HG02678 (cell line): ENCODE measurements at regions not wholly inside any gene's neighbourhood (a gene's known extent, or its start where the extent isn't known, plus 50 kb on each side); places are given as distances from the start of the nearest gene placed in this dataset.

Experiments used
- ATAC-seq: cut with Tn5 transposase; IDR thresholded peaks from one replicate; pipeline ENCODE4 v1.9.1; 2021; ENCODE audit warnings: mild to moderate bottlenecking, moderate library complexity; ENCODE audit not compliant: unreplicated experiment

DNA sequence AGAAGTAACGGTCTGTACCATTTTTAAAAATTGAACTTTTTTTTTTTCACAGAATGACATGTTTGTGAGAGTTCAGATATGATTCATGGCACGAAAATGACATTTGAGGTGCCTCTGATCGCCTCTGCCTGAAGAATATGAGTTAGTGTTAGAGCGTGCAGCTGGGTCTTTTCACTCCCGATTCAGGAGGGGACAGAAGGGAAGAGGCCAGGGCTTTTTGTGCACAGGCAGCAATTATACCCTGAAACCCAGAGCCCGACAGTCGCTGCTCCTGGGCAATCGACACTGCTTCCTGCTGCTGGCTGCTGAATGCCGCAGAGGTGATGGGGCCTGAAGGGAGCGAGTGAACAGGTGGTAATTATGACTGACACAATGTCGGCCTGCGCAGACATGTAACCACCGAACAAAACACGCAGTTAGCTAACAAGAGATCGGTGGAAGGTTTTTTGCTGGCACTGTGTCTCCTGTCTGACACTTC, 652.0 kb upstream of the NOX3 start:
- ATAC-seq: no peak

GRCh38 chr6:156102129-156102528, 646.5 kb upstream of the NOX3 start:
- ATAC-seq: no peak

GRCh38 chr6:156098839-156099238, 643.2 kb upstream of the NOX3 start:
- no peak for ATAC-seq

DNA sequence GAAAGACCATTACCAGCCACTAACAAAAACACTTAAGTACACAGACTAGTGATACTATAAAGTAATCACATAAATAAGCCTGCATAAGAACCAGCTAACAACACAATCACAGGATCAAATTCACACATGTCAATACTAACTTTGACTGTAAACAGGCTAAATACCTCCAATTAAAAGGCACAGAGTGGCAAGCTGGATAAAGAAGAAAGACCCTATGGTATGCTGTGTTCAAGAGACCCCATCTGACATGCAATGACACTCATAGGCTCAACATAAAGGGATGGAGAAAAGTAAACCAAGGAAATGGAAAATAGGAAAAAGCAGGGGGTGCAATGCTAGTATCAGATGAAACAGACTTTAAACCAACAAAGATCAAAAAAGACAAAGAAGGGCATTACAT, 631.8 kb upstream of the NOX3 start:
- no peak for ATAC-seq

- no peak for ATAC-seq
These were observed 626.4 kb upstream of the NOX3 start for GRCh38 chr6:156082012-156082411.

GRCh38 chr6:156080371-156080770, 624.7 kb upstream of the NOX3 start:
- no peak for ATAC-seq

GRCh38 chr6:156068881-156069280, 613.2 kb upstream of the NOX3 start:
- ATAC-seq: no peak

DNA sequence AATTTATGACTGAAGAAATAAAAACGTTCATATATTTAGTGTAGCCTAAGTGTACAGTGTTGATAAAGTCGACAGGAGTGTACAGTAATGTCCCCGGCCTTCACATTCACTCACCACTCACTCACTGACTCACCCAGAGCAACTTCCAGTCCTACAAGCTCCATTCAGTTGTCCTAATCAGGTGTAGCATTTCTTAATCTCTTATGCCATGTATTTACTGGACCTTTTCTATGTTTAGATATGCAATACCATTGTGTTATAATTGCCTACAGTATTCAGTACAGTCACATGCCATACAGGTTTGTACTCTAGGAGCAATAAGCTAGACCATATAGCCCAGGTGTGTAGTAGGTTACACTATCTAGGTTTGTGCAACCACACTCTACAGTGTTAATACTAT, 610.2 kb upstream of the NOX3 start:
- ATAC-seq: no peak

DNA sequence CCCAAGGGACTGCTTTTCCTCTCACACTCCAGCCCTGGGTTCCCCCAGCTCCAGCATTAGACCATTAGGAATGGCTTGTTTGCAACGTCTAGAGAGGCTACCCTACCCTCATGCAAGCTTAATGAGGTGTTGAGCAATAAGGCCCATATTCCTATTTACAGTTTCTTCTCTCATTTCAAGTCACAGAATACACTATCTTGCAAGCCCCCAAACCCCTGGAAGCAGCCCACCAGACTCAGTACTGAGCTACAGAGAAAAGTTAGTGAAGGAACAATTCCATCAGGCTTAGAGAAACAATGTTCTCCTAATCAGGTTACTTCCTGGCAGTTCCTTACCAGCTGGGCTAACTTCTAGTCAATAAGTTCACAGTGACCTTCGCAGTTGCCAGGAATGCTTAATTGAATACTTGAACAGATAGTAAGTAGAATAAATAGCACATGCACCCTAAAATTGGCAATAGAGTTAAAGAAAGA, 606.5 kb upstream of the NOX3 start:
- ATAC-seq: no peak

- no peak for ATAC-seq
These were observed 605.8 kb upstream of the NOX3 start for GRCh38 chr6:156061465-156061864.

- ATAC-seq: no peak
These were observed 604.4 kb upstream of the NOX3 start for GRCh38 chr6:156060013-156060412.

- no peak for ATAC-seq
These were observed 602.7 kb upstream of the NOX3 start for GRCh38 chr6:156058356-156058755.

GRCh38 chr6:156057869-156058268, 602.2 kb upstream of the NOX3 start:
- no peak for ATAC-seq

DNA sequence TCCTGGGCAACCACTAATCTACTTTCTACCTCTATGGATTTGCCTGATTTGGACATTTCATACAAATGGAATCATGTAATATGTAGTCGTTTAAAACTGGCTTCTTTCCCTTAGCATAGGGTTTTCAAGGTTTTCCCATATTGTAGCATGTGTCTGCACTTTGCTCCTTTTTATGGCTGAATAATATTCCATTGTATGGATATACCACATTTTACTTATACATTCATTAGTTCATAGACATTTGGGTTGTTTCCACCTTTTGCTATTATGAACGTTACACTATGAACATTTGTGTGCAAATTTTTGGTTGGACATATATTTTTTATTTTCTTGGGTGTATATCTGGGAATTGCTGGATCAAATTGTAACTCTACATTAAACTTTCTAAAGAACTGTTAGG, 600.4 kb upstream of the NOX3 start:
- no peak for ATAC-seq

DNA sequence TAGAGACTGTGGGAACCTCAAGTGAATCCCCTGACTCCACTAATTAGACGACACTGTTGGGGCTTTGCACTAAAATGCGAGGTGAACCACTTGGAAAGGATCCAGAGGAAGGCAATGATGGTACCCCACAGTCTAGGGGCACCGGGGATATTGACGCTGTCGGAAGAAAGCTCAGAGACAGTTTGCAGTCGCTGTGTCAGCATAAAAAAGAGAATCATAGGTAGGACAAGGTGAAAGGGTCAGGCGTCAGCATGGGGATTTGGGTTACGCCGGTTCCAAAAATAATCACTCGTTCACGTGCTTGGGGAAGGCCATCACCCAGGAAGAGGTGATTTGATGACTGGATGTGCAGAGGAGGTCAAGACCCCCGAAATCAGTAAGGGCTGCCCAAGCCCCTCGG, 598.0 kb upstream of the NOX3 start:
- ATAC-seq: no peak

GRCh38 chr6:156046841-156047449, 591.3 kb upstream of the NOX3 start:
- ATAC-seq: no peak

GRCh38 chr6:156046268-156046665, 590.6 kb upstream of the NOX3 start:
- no peak for ATAC-seq

DNA sequence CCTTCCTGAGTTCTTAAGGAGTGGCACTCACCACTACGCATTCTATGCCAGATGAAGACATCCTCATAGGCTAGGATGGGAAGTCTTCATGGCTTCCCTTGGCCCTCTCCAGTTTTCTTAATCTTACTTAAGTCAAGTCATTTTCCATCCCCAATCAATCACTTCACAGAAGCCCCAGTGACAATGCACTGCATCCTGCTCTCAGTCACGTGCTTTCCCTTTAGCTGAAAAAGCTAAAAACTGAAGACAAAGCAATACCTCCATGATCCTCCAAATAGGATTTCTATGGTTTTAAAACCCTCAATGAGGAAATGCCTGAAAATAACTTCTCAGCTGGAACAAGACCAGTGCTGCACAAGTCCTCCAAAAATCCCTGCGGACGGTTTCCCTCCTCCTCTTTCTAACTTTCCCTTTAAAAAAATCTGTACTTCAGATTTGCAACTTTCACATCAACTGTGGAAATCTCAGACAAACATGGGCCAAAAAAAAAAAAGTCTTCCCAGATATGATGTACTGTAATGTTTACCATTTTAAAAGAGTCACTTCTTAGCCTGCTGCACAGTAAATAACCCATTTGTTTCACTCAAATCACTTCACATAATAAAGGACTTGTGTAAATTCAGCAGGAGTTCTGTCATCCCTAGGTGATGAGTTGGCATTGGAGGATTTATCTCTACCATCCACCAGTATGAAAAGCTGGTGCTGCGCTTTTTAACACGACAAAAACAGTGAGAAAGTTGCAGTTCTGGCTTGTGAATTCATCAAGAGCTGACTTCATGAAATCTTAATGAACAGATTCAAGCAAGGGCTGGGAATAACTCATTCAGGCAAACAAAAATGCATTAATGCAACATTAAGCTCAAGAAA, 590.0 kb upstream of the NOX3 start:
- no peak for ATAC-seq

DNA sequence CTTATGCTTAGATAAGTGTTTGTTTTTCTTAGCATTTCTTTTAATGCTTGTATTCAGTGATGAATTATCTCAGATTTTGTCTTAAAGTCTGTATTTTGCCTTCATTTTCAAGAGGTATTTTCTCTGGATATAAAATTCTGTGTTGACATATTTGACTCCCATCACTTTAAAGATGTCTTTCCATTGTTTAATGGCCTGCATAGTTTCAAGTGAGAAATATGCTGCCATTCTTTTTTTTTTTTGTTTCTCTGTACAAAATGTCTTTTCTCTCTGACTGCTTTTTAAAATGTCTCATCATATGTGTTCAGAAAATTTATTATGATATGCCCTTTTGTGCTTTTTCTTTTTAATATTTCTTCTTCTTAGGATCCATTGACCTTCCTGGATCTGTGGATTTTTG, 578.0 kb upstream of the NOX3 start:
- no peak for ATAC-seq

GRCh38 chr6:156031516-156031915, 575.9 kb upstream of the NOX3 start:
- ATAC-seq: no peak

DNA sequence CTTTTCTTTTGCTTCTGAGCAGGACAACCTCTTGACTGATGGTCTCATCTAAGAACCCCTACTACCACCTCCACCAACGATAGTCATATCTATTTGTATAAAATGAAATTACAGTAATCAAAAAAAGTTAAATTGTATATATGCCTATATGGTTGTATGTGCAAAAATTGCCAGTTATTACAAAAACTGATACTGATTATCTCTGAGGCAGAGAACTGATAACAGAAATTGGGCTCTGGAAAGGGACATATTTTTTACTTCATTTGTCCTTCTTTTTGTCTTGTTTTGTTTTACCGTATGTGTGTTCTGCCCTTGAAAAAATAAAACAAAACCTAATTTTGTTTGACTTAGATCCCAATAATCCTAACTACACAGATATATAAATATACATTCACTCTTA, 574.4 kb upstream of the NOX3 start:
- ATAC-seq: no peak

- ATAC-seq: no peak
These were observed 573.8 kb upstream of the NOX3 start for GRCh38 chr6:156029286-156029985.
